ENCODE measurements at regions not wholly inside any gene's neighbourhood (a gene's known extent, or its start where the extent isn't known, plus 50 kb on each side); places are given as distances from the start of the nearest gene placed in this dataset.

- DNase-seq (ENCODE audit: low spot score), result no peak
- in situ Hi-C loops (cut with MboI; ENCODE audit: low sequenced_read_pairs, unreplicated experiment), result no loop called here
These were observed 83.4 kb upstream of the NANOGP8 start for GRCh38 chr15:35168464-35168863.

DNA sequence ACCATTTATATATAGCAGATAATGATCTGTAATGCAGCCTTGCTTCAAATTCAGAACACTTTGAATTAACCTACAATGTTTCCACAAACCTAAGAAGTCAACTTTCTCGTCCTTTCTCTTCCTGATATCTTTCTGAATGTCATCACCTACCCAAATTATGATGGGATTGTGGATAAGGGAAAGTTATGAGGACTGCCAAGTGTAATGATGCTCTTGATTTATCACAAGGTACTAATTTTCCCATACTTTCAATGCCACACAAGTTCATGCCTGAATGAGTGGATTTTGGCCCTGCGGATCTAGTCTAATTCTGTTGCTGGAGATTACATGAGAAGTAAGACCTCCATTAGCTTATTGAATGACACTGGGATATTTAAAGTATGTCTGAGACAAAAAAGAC lies 82.6 kb upstream of the NANOGP8 start:
- in situ Hi-C loops (cut with MboI; ENCODE audit: low sequenced_read_pairs, unreplicated experiment), result no loop called here
- DNase-seq (ENCODE audit: low spot score), result no peak
- TF ChIP-seq CTCF (IDR thresholded peaks at IDR 0.05; ENCODE audit: borderline replicate concordance, control extremely low read depth, extremely low read depth, insufficient read depth, missing control alignments), result no peak

More at GRCh38 chr15:35168464-35168863, 83.4 kb upstream of the NANOGP8 start:
- no peak for TF ChIP-seq CTCF (IDR thresholded peaks at IDR 0.05; ENCODE audit: borderline replicate concordance, control extremely low read depth, extremely low read depth, insufficient read depth, missing control alignments)

- in situ Hi-C loops (cut with MboI; ENCODE audit: low sequenced_read_pairs, unreplicated experiment), result no loop called here
- no peak for TF ChIP-seq CTCF (IDR thresholded peaks at IDR 0.05; ENCODE audit: borderline replicate concordance, control extremely low read depth, extremely low read depth, insufficient read depth, missing control alignments)
- no peak for DNase-seq (ENCODE audit: low spot score)
These were observed 81.8 kb upstream of the NANOGP8 start for GRCh38 chr15:35166730-35167359.

DNA sequence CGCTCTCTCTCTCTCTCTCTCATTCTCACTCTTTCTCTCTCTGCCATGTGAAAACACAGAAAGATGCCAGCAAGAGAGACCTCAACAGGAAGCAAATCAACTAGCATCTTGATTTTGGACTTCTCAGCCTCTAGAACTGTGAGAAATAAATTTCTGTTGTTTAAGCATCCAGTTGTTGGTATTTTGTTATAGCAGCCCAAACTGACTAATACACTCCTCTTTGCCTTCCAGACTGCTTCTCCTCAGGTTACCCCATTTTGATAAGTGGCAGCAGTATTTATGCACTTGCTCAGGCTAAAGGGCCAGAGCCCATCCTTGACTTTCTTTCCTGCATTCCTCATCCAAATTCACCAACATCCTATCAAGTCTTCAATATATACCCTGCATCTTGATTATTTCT lies 76.6 kb upstream of the NANOGP8 start:
- no peak for DNase-seq (ENCODE audit: low spot score)
- TF ChIP-seq CTCF (IDR thresholded peaks at IDR 0.05; ENCODE audit: borderline replicate concordance, control extremely low read depth, extremely low read depth, insufficient read depth, missing control alignments), result no peak
- in situ Hi-C loops (cut with MboI; ENCODE audit: low sequenced_read_pairs, unreplicated experiment), result no loop called here

- DNase-seq (ENCODE audit: low spot score), result no peak
- TF ChIP-seq CTCF (IDR thresholded peaks at IDR 0.05; ENCODE audit: borderline replicate concordance, control extremely low read depth, extremely low read depth, insufficient read depth, missing control alignments), result no peak
- in situ Hi-C loops (cut with MboI; ENCODE audit: low sequenced_read_pairs, unreplicated experiment), result no loop called here
These were observed 74.1 kb upstream of the NANOGP8 start for GRCh38 chr15:35159170-35159569.

GRCh38 chr15:35151782-35152181 lies 66.7 kb upstream of the NANOGP8 start:
- DNase-seq (ENCODE audit: low spot score), result no peak
- no peak for TF ChIP-seq CTCF (IDR thresholded peaks at IDR 0.05; ENCODE audit: borderline replicate concordance, control extremely low read depth, extremely low read depth, insufficient read depth, missing control alignments)
- in situ Hi-C loops (cut with MboI; ENCODE audit: low sequenced_read_pairs, unreplicated experiment), result no loop called here

Data from GM13976 (cell line).